VCaP (cell line): ENCODE measurements at regions not wholly inside any gene's neighbourhood (a gene's known extent, or its start where the extent isn't known, plus 50 kb on each side); places are given as distances from the start of the nearest gene placed in this dataset.

Experiments
- H3K27ac ChIP-seq: fragments of 450-650 bp; 2 replicates; pipeline ENCODE4 v1.5.1; 2017
- CTCF ChIP-seq: fragments of 450-650 bp; conservative IDR thresholded peaks from 2 replicates; pipeline ENCODE4 v1.5.1; 2017; ENCODE audit warnings: mild to moderate bottlenecking, moderate library complexity

GRCh38 chrX:16368696-16369095 lies 201.4 kb downstream of the MAGEB17 start:
- peak overlapping the region; percentile 92 for H3K27ac ChIP-seq
- TF ChIP-seq CTCF, result no peak

GRCh38 chrX:16376056-16376455 lies 208.8 kb downstream of the MAGEB17 start:
- no peak overlapping the region for H3K27ac ChIP-seq
- no peak for TF ChIP-seq CTCF

- H3K27ac ChIP-seq, result peak overlapping the region; percentile 93
- TF ChIP-seq CTCF, result no peak
These were observed 218.8 kb downstream of the MAGEB17 start for GRCh38 chrX:16386126-16386525.

- no peak for TF ChIP-seq CTCF
- H3K27ac ChIP-seq, result no peak overlapping the region
These were observed 225.3 kb downstream of the MAGEB17 start for GRCh38 chrX:16392597-16392996.

GRCh38 chrX:16394290-16394689 lies 227.0 kb downstream of the MAGEB17 start:
- H3K27ac ChIP-seq, result no peak overlapping the region
- TF ChIP-seq CTCF, result no peak

- no peak for TF ChIP-seq CTCF
- no peak overlapping the region for H3K27ac ChIP-seq
These were observed 236.5 kb downstream of the MAGEB17 start for GRCh38 chrX:16403808-16404207.

- no peak overlapping the region for H3K27ac ChIP-seq
- no peak for TF ChIP-seq CTCF
These were observed 233.4 kb upstream of the S100G start for GRCh38 chrX:16416588-16416987.

GRCh38 chrX:16418650-16419049 lies 231.3 kb upstream of the S100G start:
- TF ChIP-seq CTCF, result no peak
- H3K27ac ChIP-seq, result no peak overlapping the region
